ENCODE measurements at regions not wholly inside any gene's neighbourhood (a gene's known extent, or its start where the extent isn't known, plus 50 kb on each side); places are given as distances from the start of the nearest gene placed in this dataset.

- TF ChIP-seq ZNF280A (IDR thresholded peaks at IDR 0.05; ENCODE audit: low read depth, partially characterized antibody): peak; percentile 59
- no peak for TF ChIP-seq NR2C2 (CRISPR knock-in tag; IDR thresholded peaks at IDR 0.05)
- TF ChIP-seq NR2C2 (tag; IDR thresholded peaks at IDR 0.05): no peak
- TF ChIP-seq CBX1 (IDR thresholded peaks at IDR 0.05; ENCODE audit: low read depth): no peak
- TF ChIP-seq USF1 (CRISPR knock-in tag; IDR thresholded peaks at IDR 0.05): no peak
- no peak for TF ChIP-seq CC2D1A (IDR thresholded peaks at IDR 0.05)
- no peak for TF ChIP-seq ZBED1 (IDR thresholded peaks at IDR 0.05)
Observed at GRCh38 chr6:4311976-4312860, 176.8 kb upstream of the ECI2 start (continued).

GRCh38 chr6:4309540-4309939 is 174.2 kb upstream of the ECI2 start:
- in situ Hi-C loops (cut with MboI): no loop called here
- Histone ChIP-seq H3K4me2 (ENCODE audit: insufficient read depth, low read length) (no peak overlapping the region), H2AFZ (ENCODE audit: low read depth, low read length) (no peak overlapping the region), H3K27ac (ENCODE audit: extremely low read depth, low read depth, low read length) (no peak overlapping the region), H3K27me3 (ENCODE audit: control insufficient read depth in 2 of 2, insufficient read depth in 2 of 2, low read length in 2 of 2) (no peaks in the 10 kb centered on the region; a peak in 1 of 5 replicates), H3K9me1 (ENCODE audit: control insufficient read depth, insufficient read depth, low read length) (no peaks in the 10 kb centered on the region), H3K79me2 (ENCODE audit: control insufficient read depth, insufficient read depth, low read length) (no peaks in the 10 kb centered on the region), H3K4me1 (replicated peaks in 1 of 2; ENCODE audit: control insufficient read depth in 2 of 2, insufficient read depth in 2 of 2, low read length in 2 of 2) (no peaks in the 10 kb centered on the region), H3K4me3 (no peak overlapping the region), H3K9ac (ENCODE audit: insufficient read depth in 1 of 2, low read depth in 2 of 2, low read length in 2 of 2) (no peak overlapping the region), H3K36me3 (ENCODE audit: control insufficient read depth, insufficient read depth, low read length) (no peaks in the 10 kb centered on the region), H4K20me1 (replicated peaks; ENCODE audit: control insufficient read depth, insufficient read depth, low read length) (no peaks in the 10 kb centered on the region), H3K9me3 (replicated peaks; ENCODE audit: control insufficient read depth, insufficient read depth, low read depth, low read length) (no peaks in the 10 kb centered on the region; the same call in 1 of the 2 replicates)
- TF ChIP-seq ZNF212 (CRISPR knock-in tag; IDR thresholded peaks at IDR 0.05): no peak
- no peak for TF ChIP-seq CHD2 (IDR thresholded peaks at IDR 0.05; ENCODE audit: low read depth, low read length)
- no peak for TF ChIP-seq FOXO4 (CRISPR knock-in tag; IDR thresholded peaks at IDR 0.05)
- TF ChIP-seq ZNF778 (CRISPR knock-in tag; IDR thresholded peaks at IDR 0.05): no peak
- no TSS peak for BruUV-seq (replicated peaks)
- intact Hi-C loops (cut with micrococcal nuclease): no loop called here
- ChIA-PET CTCF (ENCODE audit: low intra/inter-chr PET ratio) (no interaction called here), POLR2A (interaction anchor here (1.1 kb wide), 1 partner anchor 8 kb away, joined by 3 read pairs; no protein-coding TSS in a partner anchor)
- no peak for DNase-seq (ENCODE audit: extremely low read depth in 1 of 4, low spot score in 3 of 4)
- FAIRE-seq: no peak
- ATAC-seq: no peak
- 2% methylated on average over 3 of the region's 3 CpGs for WGBS (ENCODE audit: insufficient coverage, low coverage, missing lambda C conversion rate)

Data from K562 (cell line).